DOHH2 (cell line): ENCODE measurements at regions not wholly inside any gene's neighbourhood (a gene's known extent, or its start where the extent isn't known, plus 50 kb on each side); places are given as distances from the start of the nearest gene placed in this dataset.

ENCODE experiments used
- H3F3A ChIP-seq: fragments of 200-600 bp; sonication (generic), shearing (Covaris generic); 2 replicates; pipeline ENCODE4 v1.6.0; 2016; ENCODE audit warnings: antibody characterized with exemption, mild to moderate bottlenecking; ENCODE audit not compliant: control insufficient read depth, insufficient read depth
- H3K27ac ChIP-seq: fragments of 200-600 bp; sonication (generic); 2 replicates; pipeline ENCODE4 v1.5.1; 2014; ENCODE audit warnings: low read depth, mild to moderate bottlenecking, low read length, moderate library complexity
- H3K27me3 ChIP-seq: fragments of 200-600 bp; sonication (generic); 2 replicates; pipeline ENCODE4 v1.6.1; 2014; ENCODE audit warnings: mild to moderate bottlenecking, low read length, mixed read lengths; ENCODE audit not compliant: control insufficient read depth
- H3K36me3 ChIP-seq: fragments of 200-600 bp; sonication (generic); 2 replicates; pipeline ENCODE4 v1.6.1; 2014; ENCODE audit warnings: mild to moderate bottlenecking, low read length, moderate library complexity, mixed read lengths; ENCODE audit not compliant: control insufficient read depth
- H3K4me1 ChIP-seq: fragments of 200-600 bp; sonication (generic); 2 replicates; pipeline ENCODE4 v1.6.1; 2014; ENCODE audit warnings: mild to moderate bottlenecking, low read length, mixed read lengths; ENCODE audit not compliant: control insufficient read depth
- H3K4me2 ChIP-seq: fragments of 200-600 bp; sonication (generic); 2 replicates; pipeline ENCODE4 v1.6.0; 2014; ENCODE audit warnings: mild to moderate bottlenecking, low read length, moderate library complexity
- H3K4me3 ChIP-seq: fragments of 200-600 bp; sonication (generic); 2 replicates; pipeline ENCODE4 v1.5.1; 2014; ENCODE audit warnings: mild to moderate bottlenecking, low read length, mixed read lengths
- H3K79me2 ChIP-seq: fragments of 200-600 bp; sonication (generic); 2 replicates; pipeline ENCODE4 v1.6.1; 2014; ENCODE audit warnings: mild to moderate bottlenecking, low read length, mixed read lengths; ENCODE audit not compliant: control insufficient read depth
- H3K9me2 ChIP-seq: fragments of 200-600 bp; sonication (generic); replicated peaks from 2 replicates; pipeline ENCODE4 v1.6.1; 2014; ENCODE audit warnings: mild to moderate bottlenecking, low read length, mixed read lengths; ENCODE audit not compliant: control insufficient read depth
- H3K9me3 ChIP-seq: fragments of 200-600 bp; sonication (generic); 2 replicates; pipeline ENCODE4 v1.6.1; 2014; ENCODE audit warnings: antibody characterized with exemption, low read length, mixed read lengths; ENCODE audit not compliant: control insufficient read depth, insufficient read depth
- H4K20me1 ChIP-seq: fragments of 200-600 bp; sonication (generic); 2 replicates; pipeline ENCODE4 v1.6.0; 2014; ENCODE audit warnings: low read depth, mild to moderate bottlenecking, antibody characterized with exemption, low read length, moderate library complexity; ENCODE audit not compliant: control insufficient read depth, insufficient read depth
- EZH2phosphoT487 ChIP-seq: fragments of 200-600 bp; sonication (generic); IDR thresholded peaks from 2 replicates; pipeline ENCODE4 v1.6.1; 2017; ENCODE audit warnings: borderline replicate concordance, mild to moderate bottlenecking, antibody characterized with exemption, low read length, moderate library complexity, mixed read lengths
- TF ChIP-seq, protein P1 (sequence below): fragments of 200-600 bp; sonication (generic); IDR thresholded peaks from one replicate; pipeline ENCODE4 v1.5.1; 2014; ENCODE audit warnings: antibody characterized with exemption, mild to moderate bottlenecking, low read depth, low read length; ENCODE audit not compliant: poor library complexity, severe bottlenecking

DNA sequence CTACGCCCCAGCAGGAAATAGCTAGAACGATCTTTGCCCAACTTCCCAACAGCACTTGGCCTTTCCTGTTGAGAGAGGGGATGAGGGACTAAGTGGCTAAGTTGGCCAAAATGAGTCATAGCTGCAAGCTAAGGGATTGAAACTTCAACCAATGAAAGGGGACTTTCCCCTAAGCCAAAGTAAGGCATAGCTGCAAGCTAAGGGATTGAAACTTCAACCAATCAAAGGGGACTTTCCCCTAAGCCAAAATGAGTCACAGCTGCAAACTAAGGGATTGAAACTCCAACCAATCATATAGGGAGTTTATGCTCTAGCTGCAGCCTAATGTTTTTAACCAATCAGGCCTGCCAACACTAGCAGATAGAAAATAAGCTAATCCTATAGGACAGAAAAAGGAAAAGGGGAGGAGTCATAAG lies 100.5 kb upstream of the SSTR1 start:
- Histone ChIP-seq H3K4me3 (no peak overlapping the region), H3K9me3 (peaks cover 54% of the 10 kb centered on the region), H3K4me2 (no peak overlapping the region), H3K27ac (no peak overlapping the region), H4K20me1 (no peaks in the 10 kb centered on the region), H3K36me3 (0 out of 2 replicates have a peak, but pooled peaks cover 3% of the 10 kb centered on the region), H3F3A (no peaks in the 10 kb centered on the region), H3K27me3 (no peaks in the 10 kb centered on the region), H3K9me2 (no peaks in the 10 kb centered on the region), H3K4me1 (peaks cover 12% of the 10 kb centered on the region), H3K79me2 (no peaks in the 10 kb centered on the region)
- TF ChIP-seq, protein P1, sequence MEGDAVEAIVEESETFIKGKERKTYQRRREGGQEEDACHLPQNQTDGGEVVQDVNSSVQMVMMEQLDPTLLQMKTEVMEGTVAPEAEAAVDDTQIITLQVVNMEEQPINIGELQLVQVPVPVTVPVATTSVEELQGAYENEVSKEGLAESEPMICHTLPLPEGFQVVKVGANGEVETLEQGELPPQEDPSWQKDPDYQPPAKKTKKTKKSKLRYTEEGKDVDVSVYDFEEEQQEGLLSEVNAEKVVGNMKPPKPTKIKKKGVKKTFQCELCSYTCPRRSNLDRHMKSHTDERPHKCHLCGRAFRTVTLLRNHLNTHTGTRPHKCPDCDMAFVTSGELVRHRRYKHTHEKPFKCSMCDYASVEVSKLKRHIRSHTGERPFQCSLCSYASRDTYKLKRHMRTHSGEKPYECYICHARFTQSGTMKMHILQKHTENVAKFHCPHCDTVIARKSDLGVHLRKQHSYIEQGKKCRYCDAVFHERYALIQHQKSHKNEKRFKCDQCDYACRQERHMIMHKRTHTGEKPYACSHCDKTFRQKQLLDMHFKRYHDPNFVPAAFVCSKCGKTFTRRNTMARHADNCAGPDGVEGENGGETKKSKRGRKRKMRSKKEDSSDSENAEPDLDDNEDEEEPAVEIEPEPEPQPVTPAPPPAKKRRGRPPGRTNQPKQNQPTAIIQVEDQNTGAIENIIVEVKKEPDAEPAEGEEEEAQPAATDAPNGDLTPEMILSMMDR, result no peak
- TF ChIP-seq EZH2phosphoT487, result no peak

DNA sequence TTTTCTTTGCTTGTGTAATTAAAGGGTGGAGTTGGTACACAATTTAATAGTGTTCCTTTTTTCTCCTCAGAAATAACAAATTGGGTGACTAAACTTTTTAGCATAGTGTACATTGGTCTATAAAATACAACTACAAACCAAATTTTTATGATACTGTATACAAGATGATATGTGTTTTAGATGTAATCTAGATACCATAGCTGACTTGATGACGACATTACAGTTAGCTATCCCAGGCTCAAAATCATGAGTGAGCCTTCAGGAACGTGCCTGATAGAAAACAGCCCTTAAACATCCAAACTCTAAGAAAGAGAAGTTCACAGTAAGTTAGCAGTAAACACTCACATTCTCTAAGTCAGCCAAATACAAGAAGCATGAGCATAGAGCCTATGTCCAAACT lies 99.0 kb upstream of the SSTR1 start:
- Histone ChIP-seq H3K9me2 (no peaks in the 10 kb centered on the region), H3K9me3 (peaks cover 50% of the 10 kb centered on the region), H3K27ac (no peak overlapping the region), H3K4me2 (no peak overlapping the region), H3K27me3 (no peaks in the 10 kb centered on the region), H3K79me2 (no peaks in the 10 kb centered on the region), H4K20me1 (no peaks in the 10 kb centered on the region), H3K36me3 (0 out of 2 replicates have a peak, but pooled peaks cover 3% of the 10 kb centered on the region), H3F3A (no peaks in the 10 kb centered on the region), H3K4me1 (peaks cover 12% of the 10 kb centered on the region), H3K4me3 (no peak overlapping the region)
- TF ChIP-seq, protein P1, result no peak
- no peak for TF ChIP-seq EZH2phosphoT487

DNA sequence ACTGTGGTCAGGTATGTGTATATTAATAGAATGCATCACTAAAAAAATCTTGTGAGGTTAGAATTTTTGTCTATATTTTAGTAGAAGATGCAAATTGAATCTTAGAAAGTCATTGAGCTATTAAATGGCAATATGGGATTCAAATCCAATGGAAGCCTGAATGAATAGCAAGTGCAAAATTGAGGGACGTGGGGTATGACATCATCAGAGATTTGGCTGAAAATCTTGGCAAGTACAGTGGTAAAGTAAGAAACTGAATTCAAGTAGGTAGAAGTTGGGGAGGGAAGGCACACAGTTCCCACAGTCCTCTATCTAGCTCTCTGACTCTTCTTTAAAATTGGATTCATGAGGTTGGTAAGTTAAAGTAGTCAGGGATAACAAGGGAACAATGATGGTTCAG lies 97.4 kb upstream of the SSTR1 start:
- H3K27me3 ChIP-seq, result no peaks in the 10 kb centered on the region
- TF ChIP-seq, protein P1, result no peak
- no peak for TF ChIP-seq EZH2phosphoT487
- 0 out of 2 replicates have a peak, but pooled peaks cover 3% of the 10 kb centered on the region for H3K36me3 ChIP-seq
- no peaks in the 10 kb centered on the region for H4K20me1 ChIP-seq
- H3K4me2 ChIP-seq, result no peak overlapping the region
- no peaks in the 10 kb centered on the region for H3K9me2 ChIP-seq
- H3K79me2 ChIP-seq, result no peaks in the 10 kb centered on the region
- H3K4me1 ChIP-seq, result peaks cover 12% of the 10 kb centered on the region
- no peaks in the 10 kb centered on the region for H3F3A ChIP-seq
- peaks cover 45% of the 10 kb centered on the region for H3K9me3 ChIP-seq
- H3K27ac ChIP-seq, result no peak overlapping the region
- H3K4me3 ChIP-seq, result no peak overlapping the region

DNA sequence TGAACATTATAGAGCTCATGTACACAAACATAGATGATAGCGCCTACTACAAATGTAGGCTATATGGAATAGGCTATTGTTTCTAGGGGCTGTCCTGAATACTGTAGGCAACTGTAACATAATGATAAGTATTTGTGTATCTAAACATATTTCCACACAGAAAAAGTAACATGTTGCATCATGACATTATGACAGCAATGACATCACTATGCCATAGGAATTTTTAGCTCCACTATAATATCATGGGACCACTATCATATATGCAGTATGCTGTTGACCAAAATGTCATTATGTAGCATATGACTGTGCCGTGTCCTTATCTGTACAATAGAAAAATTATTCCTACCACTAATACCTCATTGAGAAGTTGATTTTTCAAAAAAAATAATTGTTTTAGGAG lies 96.7 kb upstream of the SSTR1 start:
- no peaks in the 10 kb centered on the region for H3K27me3 ChIP-seq
- no peaks in the 10 kb centered on the region for H3K79me2 ChIP-seq
- no peak overlapping the region for H3K4me3 ChIP-seq
- H3K4me2 ChIP-seq, result no peak overlapping the region
- 0 out of 2 replicates have a peak, but pooled peaks cover 3% of the 10 kb centered on the region for H3K36me3 ChIP-seq
- peaks cover 12% of the 10 kb centered on the region for H3K4me1 ChIP-seq
- H3F3A ChIP-seq, result no peaks in the 10 kb centered on the region
- H3K9me2 ChIP-seq, result no peaks in the 10 kb centered on the region
- TF ChIP-seq EZH2phosphoT487, result no peak
- TF ChIP-seq, protein P1, result no peak
- peaks cover 45% of the 10 kb centered on the region for H3K9me3 ChIP-seq
- H4K20me1 ChIP-seq, result no peaks in the 10 kb centered on the region
- no peak overlapping the region for H3K27ac ChIP-seq
